Epithelial cell of prostate (primary cell): ENCODE measurements at regions not wholly inside any gene's neighbourhood (a gene's known extent, or its start where the extent isn't known, plus 50 kb on each side); places are given as distances from the start of the nearest gene placed in this dataset.

Experiments used
- DNase-seq: peaks from one replicate; pipeline ENCODE4 v3.0.0-alpha.2; 2011; ENCODE audit warnings: low read depth, low spot score
- H3K27ac ChIP-seq: fragments of 450-650 bp; 2 replicates; pipeline ENCODE4 v1.5.1; 2017; ENCODE audit warnings: mild to moderate bottlenecking

GRCh38 chr12:115452751-115453281 lies 768.8 kb upstream of the TBX3 start:
- no peak for DNase-seq
- H3K27ac ChIP-seq = no peak overlapping the region

- no peak overlapping the region for H3K27ac ChIP-seq
- DNase-seq = no peak
Observed at GRCh38 chr12:115451780-115452736, 768.1 kb upstream of the TBX3 start.

GRCh38 chr12:115451151-115451779 lies 767.3 kb upstream of the TBX3 start:
- no peak overlapping the region for H3K27ac ChIP-seq
- no peak for DNase-seq

- H3K27ac ChIP-seq = no peak overlapping the region
- DNase-seq = no peak
Observed at GRCh38 chr12:115450710-115451109, 766.7 kb upstream of the TBX3 start.

GRCh38 chr12:115450017-115450416 lies 766.0 kb upstream of the TBX3 start:
- H3K27ac ChIP-seq = no peak overlapping the region
- no peak for DNase-seq

GRCh38 chr12:115449526-115449925 lies 765.6 kb upstream of the TBX3 start:
- DNase-seq = no peak
- H3K27ac ChIP-seq = no peak overlapping the region

- DNase-seq = no peak
- H3K27ac ChIP-seq = no peak overlapping the region
Observed at GRCh38 chr12:115444346-115444745, 760.4 kb upstream of the TBX3 start.

GRCh38 chr12:115443351-115443938 lies 759.5 kb upstream of the TBX3 start:
- DNase-seq = no peak
- H3K27ac ChIP-seq = no peak overlapping the region

GRCh38 chr12:115440438-115440837 lies 756.5 kb upstream of the TBX3 start:
- DNase-seq = no peak
- no peak overlapping the region for H3K27ac ChIP-seq

- no peak overlapping the region for H3K27ac ChIP-seq
Observed at GRCh38 chr12:115439008-115439601, 755.1 kb upstream of the TBX3 start.

GRCh38 chr12:115438314-115438713 lies 754.3 kb upstream of the TBX3 start:
- no peak for DNase-seq
- H3K27ac ChIP-seq = no peak overlapping the region

More at GRCh38 chr12:115439008-115439601, 755.1 kb upstream of the TBX3 start:
- no peak for DNase-seq

- no peak overlapping the region for H3K27ac ChIP-seq
- DNase-seq = no peak
Observed at GRCh38 chr12:115437061-115437567, 753.1 kb upstream of the TBX3 start.

GRCh38 chr12:115433014-115433634 lies 749.1 kb upstream of the TBX3 start:
- DNase-seq = no peak
- no peak overlapping the region for H3K27ac ChIP-seq

- no peak overlapping the region for H3K27ac ChIP-seq
- no peak for DNase-seq
Observed at GRCh38 chr12:115430636-115431035, 746.7 kb upstream of the TBX3 start.

- DNase-seq = no peak
- no peak overlapping the region for H3K27ac ChIP-seq
Observed at GRCh38 chr12:115426732-115427131, 742.8 kb upstream of the TBX3 start.

- H3K27ac ChIP-seq = no peak overlapping the region
- DNase-seq = no peak
Observed at GRCh38 chr12:115424003-115424402, 740.0 kb upstream of the TBX3 start.

GRCh38 chr12:115423546-115423987 lies 739.6 kb upstream of the TBX3 start:
- H3K27ac ChIP-seq = no peak overlapping the region
- no peak for DNase-seq

GRCh38 chr12:115422845-115423545 lies 739.0 kb upstream of the TBX3 start:
- DNase-seq = no peak
- no peak overlapping the region for H3K27ac ChIP-seq
